Heart left ventricle (tissue), 16 donors: ENCODE measurements at regions not wholly inside any gene's neighbourhood (a gene's known extent, or its start where the extent isn't known, plus 50 kb on each side); places are given as distances from the start of the nearest gene placed in this dataset.

ENCODE experiments used
- ATAC-seq, 4 donors: fragments of 200-7000 bp; cut with Tn5 transposase; one replicate each; pipeline ENCODE4 v1.9.1; 2020 to 2022; ENCODE audit warnings: moderate library complexity in 4 of 4, mild to moderate bottlenecking in 3 of 4, moderate number of reproducible peaks in 1 of 4
- DNase-seq, 5 donors: peaks; one replicate each; pipeline ENCODE4 v3.0.0-alpha.2; 2020
- H3K27ac ChIP-seq, 12 donors: fragments of 200-600 bp; sonication (generic) in 4 of 12; one replicate each; pipeline versions ENCODE4 v1.5.0 to v1.8.0; 2016 to 2022; ENCODE audit warnings: mild to moderate bottlenecking in 2 of 12
- H3K27me3 ChIP-seq, 9 donors: fragments of 200-600 bp; sonication (generic) in 2 of 9; one replicate each; pipeline versions ENCODE4 v1.5.1 to v1.8.0; 2016 to 2022; ENCODE audit warnings: mild to moderate bottlenecking in 3 of 9
- H3K36me3 ChIP-seq, 9 donors: fragments of 200-600 bp; sonication (generic) in 2 of 9; one replicate each; pipeline versions ENCODE4 v1.5.0 to v1.8.0; 2018 to 2022; ENCODE audit warnings: mild to moderate bottlenecking in 2 of 9
- H3K4me1 ChIP-seq, 12 donors: fragments of 200-600 bp; sonication (generic) in 4 of 12; one replicate each; pipeline versions ENCODE4 v1.5.0 to v1.8.0; 2016 to 2022; ENCODE audit warnings: mild to moderate bottlenecking in 3 of 12
- H3K4me3 ChIP-seq, 12 donors: fragments of 200-600 bp; sonication (generic) in 4 of 12; one replicate each; pipeline versions ENCODE4 v1.5.0 to v1.8.0; 2017 to 2022; ENCODE audit warnings: mild to moderate bottlenecking in 9 of 12, moderate library complexity in 4 of 12
- H3K9me3 ChIP-seq, 12 donors: fragments of 200-600 bp; sonication (generic) in 4 of 12; one replicate each; pipeline versions ENCODE4 v1.5.0 to v1.8.0; 2016 to 2022; ENCODE audit warnings: mild to moderate bottlenecking in 1 of 12
- POLR2A ChIP-seq, 2 donors: fragments of 450-650 bp; IDR thresholded peaks; one replicate each; pipeline ENCODE4 v1.6.1; 2017; ENCODE audit warnings: antibody characterized with exemption in 2 of 2, mild to moderate bottlenecking in 2 of 2, moderate library complexity in 2 of 2
- WGBS, 4 donors: extraction: QIAGEN DNeasy Blood & Tissue Kit in 2 of 4; methylation state at CpG; one replicate each; pipeline versions ENCODE4 v1.1.5 to v1.1.7; 2013 to 2018; 5-methylcytosine and 5-hydroxymethylcytosine counted together
- intact Hi-C, 10 donors: fragments of 100-400 bp; cut with DNase I; formaldehyde crosslinking; loops; one replicate each; pipeline versions ENCODE4 v1.11.1 to v1.14.2; 2022
- TF ChIP-seq, protein P1 (sequence below), 12 donors: fragments of 200-600 bp; sonication (generic) in 4 of 12; IDR thresholded peaks; one replicate each; pipeline versions ENCODE4 v1.5.0 to v1.8.0; 2018 to 2022; ENCODE audit warnings: antibody characterized with exemption in 12 of 12, mild to moderate bottlenecking in 5 of 12
- donor health status: ischemic (EF 13 %, LVEDD 7.1; RV severe dilation, severe dysfunction).
- donor health status: healthy with polysubstance abuse.
- donor health status: DM: no; HTN: yes; CAD: no.
- donor health status: DM: no; HTN: no; CAD: no.
- donor health status: ischemic (EF 25% LVEDD 6.9; RV normal size, moderate dysfunction).
- donor health status: ischemic (EF 25% LVEDD 5.7; RV mildly dilated, moderate dysfunction).
- donor health status: healthy.
- donor health status: DM: yes; HTN: yes; CAD: no.
- donor health status: ischemic (EF 35%, LVEDD 5.7; RV mildly dilated, moderate dysfunction).
- donor health status: nonischemic (EF 11% LVEDD 7.7; RV severe dilation, severe dysfunction).
- donor health status: DM: yes; HTN: yes; CAD: no.
- donor health status: PGD.
- donor health status: ischemic (EF 29% LVEDD 5.4; RV normal size, mild dysfunction).
- donor health status: nonischemic (EF 23%, LVEDD 6.1; RV moderate dilation, normal function).

DNA sequence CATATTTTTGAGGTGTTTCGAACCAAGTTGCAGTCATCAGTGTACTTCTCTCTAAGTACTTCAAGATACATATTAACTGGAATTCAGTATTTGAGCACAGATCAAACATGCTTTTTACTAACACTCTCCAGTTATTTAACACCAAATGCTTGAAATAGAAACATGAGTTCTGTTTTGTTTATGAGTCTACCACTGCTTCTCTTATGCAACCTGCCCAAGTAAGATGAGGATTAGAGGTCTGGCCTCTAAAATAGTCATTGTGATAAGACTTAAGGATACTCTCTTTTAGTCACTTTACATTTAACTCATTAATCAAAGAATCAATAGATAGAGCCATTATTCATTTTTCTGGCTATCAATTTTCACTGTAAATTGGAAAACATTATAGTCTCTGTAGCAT is 156.2 kb upstream of the THRB start:
- H3K9me3 ChIP-seq = peaks cover 0 to 10% (median 0%) of the 10 kb centered on the region in 12 donors
- H3K4me3 ChIP-seq = no peak overlapping the region
- TF ChIP-seq POLR2A (IDR thresholded peaks at IDR 0.05) = no peak
- TF ChIP-seq, protein P1, sequence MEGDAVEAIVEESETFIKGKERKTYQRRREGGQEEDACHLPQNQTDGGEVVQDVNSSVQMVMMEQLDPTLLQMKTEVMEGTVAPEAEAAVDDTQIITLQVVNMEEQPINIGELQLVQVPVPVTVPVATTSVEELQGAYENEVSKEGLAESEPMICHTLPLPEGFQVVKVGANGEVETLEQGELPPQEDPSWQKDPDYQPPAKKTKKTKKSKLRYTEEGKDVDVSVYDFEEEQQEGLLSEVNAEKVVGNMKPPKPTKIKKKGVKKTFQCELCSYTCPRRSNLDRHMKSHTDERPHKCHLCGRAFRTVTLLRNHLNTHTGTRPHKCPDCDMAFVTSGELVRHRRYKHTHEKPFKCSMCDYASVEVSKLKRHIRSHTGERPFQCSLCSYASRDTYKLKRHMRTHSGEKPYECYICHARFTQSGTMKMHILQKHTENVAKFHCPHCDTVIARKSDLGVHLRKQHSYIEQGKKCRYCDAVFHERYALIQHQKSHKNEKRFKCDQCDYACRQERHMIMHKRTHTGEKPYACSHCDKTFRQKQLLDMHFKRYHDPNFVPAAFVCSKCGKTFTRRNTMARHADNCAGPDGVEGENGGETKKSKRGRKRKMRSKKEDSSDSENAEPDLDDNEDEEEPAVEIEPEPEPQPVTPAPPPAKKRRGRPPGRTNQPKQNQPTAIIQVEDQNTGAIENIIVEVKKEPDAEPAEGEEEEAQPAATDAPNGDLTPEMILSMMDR (IDR thresholded peaks at IDR 0.05) = no peak
- H3K4me1 ChIP-seq = no peaks in the 10 kb centered on the region
- no peaks in the 10 kb centered on the region for H3K36me3 ChIP-seq
- no peaks in the 10 kb centered on the region for H3K27me3 ChIP-seq
- intact Hi-C loops = loop anchor here in 1 of 10 donors (1.0 kb wide), 1 partner anchor 27 kb away; no protein-coding TSS in a partner anchor
- H3K27ac ChIP-seq = no peak overlapping the region
- no peak for ATAC-seq
- DNase-seq = no peak
- WGBS, 4 donors = 88 to 92% (median 89%) methylated on average over 1 of the region's 1 CpG

DNA sequence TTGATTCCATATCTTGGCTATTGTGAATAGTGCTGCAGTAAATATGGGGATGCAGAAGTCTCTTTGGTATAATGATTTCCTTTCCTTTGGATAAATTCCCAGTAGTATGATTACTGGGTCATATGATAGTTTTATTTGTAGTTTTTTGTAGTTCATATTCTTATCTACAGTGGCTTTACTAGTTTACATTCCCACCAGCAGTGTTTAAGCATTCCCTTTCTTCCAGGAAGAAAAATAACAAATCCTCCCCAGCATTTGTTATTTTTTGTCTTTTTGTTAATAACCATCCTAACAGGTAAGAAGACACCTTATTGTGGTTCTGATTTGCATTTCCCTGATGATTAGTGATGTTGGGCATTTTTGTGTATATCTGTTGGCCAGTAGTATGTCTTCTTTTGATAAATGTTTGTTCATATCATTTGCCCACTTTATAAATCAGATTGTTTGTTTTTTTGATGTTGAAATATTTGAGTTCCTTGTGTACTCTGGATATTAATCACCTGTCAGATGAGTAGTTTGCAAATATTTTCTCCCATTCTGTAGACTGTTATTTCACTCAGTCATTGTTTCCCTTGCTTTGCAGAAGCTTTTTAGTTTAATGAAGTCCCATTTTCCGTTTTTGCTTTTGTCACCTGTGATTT is 163.3 kb upstream of the THRB start:
- H3K9me3 ChIP-seq = peaks cover 0 to 19% (median 0%) of the 10 kb centered on the region in 12 donors
- no peak overlapping the region for H3K4me3 ChIP-seq
- TF ChIP-seq POLR2A (IDR thresholded peaks at IDR 0.05) = no peak
- TF ChIP-seq, protein P1 (IDR thresholded peaks at IDR 0.05) = no peak
- no peak for ATAC-seq
- DNase-seq = no peak
- H3K27me3 ChIP-seq = no peaks in the 10 kb centered on the region
- no peaks in the 10 kb centered on the region for H3K4me1 ChIP-seq
- 69 to 82% (median 73%) methylated on average over 1 of the region's 1 CpG for WGBS, 4 donors
- intact Hi-C loops = no loop called here
- H3K27ac ChIP-seq = no peak overlapping the region
- H3K36me3 ChIP-seq = no peaks in the 10 kb centered on the region

DNA sequence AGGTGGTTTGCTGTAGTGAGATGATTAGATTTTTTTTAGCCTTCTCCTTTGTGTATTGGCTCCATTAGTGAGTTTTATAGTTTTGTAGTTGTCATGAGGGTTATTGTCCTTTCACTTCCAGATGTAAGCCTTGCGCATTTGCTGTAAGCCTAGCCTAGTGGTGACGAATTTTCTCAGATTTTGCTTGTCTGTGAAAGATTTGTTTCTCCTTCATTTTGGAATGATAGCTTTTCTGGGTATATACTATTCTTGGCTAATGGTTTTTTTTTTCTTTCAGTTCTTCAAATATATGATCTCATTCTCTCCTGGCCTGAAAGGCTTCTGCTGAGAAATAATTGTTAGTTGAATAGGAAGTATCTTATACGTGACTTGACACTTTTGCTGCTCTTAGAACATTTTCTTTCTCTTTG is 166.5 kb upstream of the THRB start:
- Histone ChIP-seq H3K4me3 (no peak overlapping the region), H3K4me1 (no peaks in the 10 kb centered on the region), H3K36me3 (no peaks in the 10 kb centered on the region), H3K27ac (no peak overlapping the region), H3K27me3 (no peaks in the 10 kb centered on the region), H3K9me3 (peaks cover 0 to 5% (median 0%) of the 10 kb centered on the region in 12 donors)
- TF ChIP-seq, protein P1 (IDR thresholded peaks at IDR 0.05) = no peak
- TF ChIP-seq POLR2A (IDR thresholded peaks at IDR 0.05) = no peak
- DNase-seq (no peak), ATAC-seq (no peak)
- 80 to 87% (median 84%) methylated on average over 3 of the region's 3 CpGs for WGBS, 4 donors
- intact Hi-C loops = no loop called here

DNA sequence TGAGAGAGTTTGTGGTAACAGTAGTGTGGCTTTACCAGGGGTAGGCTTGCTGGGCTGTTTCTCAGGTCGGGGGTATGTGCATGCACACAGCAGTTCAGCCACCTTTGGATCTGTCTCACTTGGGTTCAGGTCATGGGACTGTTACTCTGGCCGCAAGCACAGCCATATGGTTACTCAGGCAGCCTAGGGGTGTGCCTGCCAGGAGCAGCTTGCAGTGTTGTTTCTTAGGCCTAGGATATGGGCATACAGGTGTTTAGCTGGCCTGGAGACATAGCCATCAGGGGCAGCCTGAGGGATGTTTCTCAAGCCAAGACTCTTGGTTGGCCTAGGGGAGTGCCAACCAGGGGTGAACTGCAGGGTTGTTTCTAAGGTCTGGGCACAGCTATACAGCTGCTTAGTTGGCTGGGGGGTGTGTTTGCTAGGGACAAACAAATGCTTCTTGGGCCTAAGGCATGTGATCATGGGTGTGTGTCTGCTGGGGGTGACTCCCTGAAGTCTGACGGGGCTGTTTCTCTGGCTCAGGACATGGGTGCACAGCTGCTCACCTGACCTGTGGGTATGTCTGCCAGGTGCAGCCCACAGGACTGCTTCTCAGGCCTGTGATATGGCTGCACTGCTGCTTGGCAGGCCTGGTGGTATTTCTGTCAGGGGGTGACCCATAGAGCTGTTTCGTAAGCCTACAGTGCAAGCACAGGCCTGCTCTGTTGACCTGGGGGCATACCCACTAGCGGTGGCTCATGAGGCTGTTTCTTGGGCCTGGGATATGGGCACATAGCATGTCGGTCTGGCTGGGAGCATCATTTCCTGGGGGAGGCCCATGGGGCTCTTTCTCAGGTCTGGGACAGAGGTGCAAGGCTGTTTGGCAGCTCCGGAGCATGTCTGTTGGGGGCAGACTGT is 168.0 kb upstream of the THRB start:
- intact Hi-C loops = no loop called here
- no peak for TF ChIP-seq POLR2A (IDR thresholded peaks at IDR 0.05)
- TF ChIP-seq, protein P1 (IDR thresholded peaks at IDR 0.05) = no peak
- DNase-seq (no peak), ATAC-seq (no peak)
- Histone ChIP-seq H3K36me3 (no peaks in the 10 kb centered on the region), H3K27ac (no peak overlapping the region), H3K4me1 (no peaks in the 10 kb centered on the region), H3K4me3 (no peak overlapping the region), H3K27me3 (no peaks in the 10 kb centered on the region), H3K9me3 (no peaks in the 10 kb centered on the region)
- WGBS, 4 donors = 86 to 94% (median 93%) methylated on average over 7 of the region's 7 CpGs
